ENCODE measurements at regions not wholly inside any gene's neighbourhood (a gene's known extent, or its start where the extent isn't known, plus 50 kb on each side); places are given as distances from the start of the nearest gene placed in this dataset.

- TF ChIP-seq, protein P1, sequence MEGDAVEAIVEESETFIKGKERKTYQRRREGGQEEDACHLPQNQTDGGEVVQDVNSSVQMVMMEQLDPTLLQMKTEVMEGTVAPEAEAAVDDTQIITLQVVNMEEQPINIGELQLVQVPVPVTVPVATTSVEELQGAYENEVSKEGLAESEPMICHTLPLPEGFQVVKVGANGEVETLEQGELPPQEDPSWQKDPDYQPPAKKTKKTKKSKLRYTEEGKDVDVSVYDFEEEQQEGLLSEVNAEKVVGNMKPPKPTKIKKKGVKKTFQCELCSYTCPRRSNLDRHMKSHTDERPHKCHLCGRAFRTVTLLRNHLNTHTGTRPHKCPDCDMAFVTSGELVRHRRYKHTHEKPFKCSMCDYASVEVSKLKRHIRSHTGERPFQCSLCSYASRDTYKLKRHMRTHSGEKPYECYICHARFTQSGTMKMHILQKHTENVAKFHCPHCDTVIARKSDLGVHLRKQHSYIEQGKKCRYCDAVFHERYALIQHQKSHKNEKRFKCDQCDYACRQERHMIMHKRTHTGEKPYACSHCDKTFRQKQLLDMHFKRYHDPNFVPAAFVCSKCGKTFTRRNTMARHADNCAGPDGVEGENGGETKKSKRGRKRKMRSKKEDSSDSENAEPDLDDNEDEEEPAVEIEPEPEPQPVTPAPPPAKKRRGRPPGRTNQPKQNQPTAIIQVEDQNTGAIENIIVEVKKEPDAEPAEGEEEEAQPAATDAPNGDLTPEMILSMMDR (IDR thresholded peaks at IDR 0.05; ENCODE audit: poor library complexity), result peak; percentile 5
- TF ChIP-seq EZH2 (IDR thresholded peaks at IDR 0.05; ENCODE audit: borderline replicate concordance), result no peak
- TF ChIP-seq EZH2phosphoT487 (IDR thresholded peaks at IDR 0.05; ENCODE audit: low read depth, severe bottlenecking, unreplicated experiment), result no peak
These were observed 196.1 kb downstream of the TRIM29 start for GRCh38 chr11:119941636-119942411.

All from hepatocyte (in vitro differentiated cells).